DMS 273 treated with DMSO at 0.1 percent for 48 hours (cell line): ENCODE measurements at regions not wholly inside any gene's neighbourhood (a gene's known extent, or its start where the extent isn't known, plus 50 kb on each side); places are given as distances from the start of the nearest gene placed in this dataset.

ENCODE experiments used
- DNase-seq: peaks from one replicate; lab custom pipeline; 2025; lab: John Stamatoyannopoulos, UW

DNA sequence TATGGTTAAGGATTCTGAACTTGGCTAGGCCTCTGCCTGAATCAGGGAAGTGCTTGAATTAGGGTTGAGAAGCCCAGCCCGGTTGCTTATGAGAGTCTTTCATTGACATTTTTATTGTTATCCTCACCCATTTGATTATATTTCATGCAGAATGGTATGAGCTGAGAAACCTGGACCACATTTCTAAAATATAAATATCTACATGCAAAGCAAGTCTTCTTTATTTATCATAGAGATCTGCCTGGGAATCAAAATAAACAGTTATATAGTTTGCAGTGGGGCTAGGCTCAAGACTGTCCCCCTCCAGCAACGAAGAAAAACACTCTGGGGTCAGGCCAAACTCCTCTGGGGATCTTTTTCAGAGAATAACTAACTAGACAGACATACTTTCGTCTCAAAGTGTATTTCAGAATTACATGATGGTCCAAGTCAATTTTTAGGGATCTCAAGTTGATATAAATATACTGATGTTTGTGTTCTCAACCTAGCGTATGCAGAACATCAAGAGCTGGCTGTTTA is 675.4 kb upstream of the NR2F2 start:
- DNase-seq = no peak

DNA sequence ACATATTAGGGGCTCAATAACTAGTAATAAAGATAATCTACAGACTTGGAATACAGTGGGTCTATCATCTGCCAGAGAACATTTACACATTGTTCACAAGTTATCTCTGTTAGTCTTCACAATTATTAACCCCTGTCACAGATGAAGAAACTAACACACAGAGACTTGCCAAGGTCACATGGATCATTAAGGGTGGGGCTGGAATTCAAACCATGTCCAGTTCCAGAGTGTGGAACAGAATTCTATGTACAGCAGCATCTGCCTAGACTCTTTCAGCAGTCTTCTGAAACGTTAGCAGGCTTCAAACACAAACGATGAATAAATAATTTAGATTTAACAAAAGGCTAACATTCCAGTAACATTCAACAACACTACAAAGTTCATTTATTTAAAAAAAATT is 673.9 kb upstream of the NR2F2 start:
- no peak for DNase-seq

DNA sequence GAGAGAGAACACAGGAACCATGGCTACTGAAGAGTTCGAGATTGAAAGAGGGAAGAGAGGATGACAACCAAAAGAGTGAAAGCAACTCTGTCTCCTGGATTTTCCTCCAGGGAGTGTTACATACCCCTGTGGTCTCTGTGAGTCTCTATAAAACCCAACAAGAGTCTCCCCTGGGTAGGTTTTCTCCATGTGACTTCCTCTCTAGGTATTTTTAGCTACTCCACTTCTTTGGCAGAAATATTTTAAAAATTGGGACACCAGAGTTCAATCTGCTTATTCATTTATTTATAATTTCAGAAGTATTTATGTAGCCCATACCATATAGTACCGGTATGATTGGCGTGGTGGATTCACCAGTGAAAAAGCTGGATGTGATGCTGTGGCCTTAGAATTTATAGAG is 671.7 kb upstream of the NR2F2 start:
- no peak for DNase-seq

DNA sequence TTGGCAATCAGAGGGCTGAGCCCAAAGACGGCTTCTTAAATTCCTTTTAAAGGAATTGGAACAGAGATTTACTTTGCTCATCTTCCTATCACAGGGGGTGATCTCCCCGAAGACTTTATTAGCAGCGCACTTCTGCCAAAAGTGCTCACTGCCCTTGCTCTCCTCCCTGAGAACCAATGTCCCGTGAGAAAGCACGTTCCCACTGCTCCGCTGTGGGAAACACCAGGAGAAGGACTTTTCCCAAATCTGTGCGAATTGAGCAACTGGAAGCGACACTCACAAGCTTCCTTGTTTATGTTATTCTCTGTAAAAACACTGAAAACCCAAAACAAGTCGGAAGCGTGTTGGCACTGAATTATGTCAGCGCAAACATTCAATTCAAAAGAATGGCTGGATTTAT is 670.8 kb upstream of the NR2F2 start:
- no peak for DNase-seq

DNA sequence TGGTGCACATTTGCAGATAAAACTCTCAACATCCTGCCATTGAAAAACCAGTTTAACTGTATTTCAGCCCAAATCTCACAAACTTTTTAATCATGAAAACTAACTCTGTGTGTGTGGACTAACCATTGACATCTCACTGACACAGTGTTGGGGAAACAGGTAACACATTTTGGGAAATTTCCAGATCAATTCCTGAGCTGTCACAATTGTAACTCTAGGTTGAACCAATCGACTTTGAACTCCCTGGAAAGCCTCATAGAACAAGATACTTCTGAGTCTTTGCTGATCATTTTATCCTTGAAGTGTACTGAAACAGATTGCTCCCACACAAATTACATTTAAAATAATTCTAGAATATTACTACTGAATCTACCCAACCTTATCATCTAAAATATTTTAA is 667.9 kb upstream of the NR2F2 start:
- no peak for DNase-seq

DNA sequence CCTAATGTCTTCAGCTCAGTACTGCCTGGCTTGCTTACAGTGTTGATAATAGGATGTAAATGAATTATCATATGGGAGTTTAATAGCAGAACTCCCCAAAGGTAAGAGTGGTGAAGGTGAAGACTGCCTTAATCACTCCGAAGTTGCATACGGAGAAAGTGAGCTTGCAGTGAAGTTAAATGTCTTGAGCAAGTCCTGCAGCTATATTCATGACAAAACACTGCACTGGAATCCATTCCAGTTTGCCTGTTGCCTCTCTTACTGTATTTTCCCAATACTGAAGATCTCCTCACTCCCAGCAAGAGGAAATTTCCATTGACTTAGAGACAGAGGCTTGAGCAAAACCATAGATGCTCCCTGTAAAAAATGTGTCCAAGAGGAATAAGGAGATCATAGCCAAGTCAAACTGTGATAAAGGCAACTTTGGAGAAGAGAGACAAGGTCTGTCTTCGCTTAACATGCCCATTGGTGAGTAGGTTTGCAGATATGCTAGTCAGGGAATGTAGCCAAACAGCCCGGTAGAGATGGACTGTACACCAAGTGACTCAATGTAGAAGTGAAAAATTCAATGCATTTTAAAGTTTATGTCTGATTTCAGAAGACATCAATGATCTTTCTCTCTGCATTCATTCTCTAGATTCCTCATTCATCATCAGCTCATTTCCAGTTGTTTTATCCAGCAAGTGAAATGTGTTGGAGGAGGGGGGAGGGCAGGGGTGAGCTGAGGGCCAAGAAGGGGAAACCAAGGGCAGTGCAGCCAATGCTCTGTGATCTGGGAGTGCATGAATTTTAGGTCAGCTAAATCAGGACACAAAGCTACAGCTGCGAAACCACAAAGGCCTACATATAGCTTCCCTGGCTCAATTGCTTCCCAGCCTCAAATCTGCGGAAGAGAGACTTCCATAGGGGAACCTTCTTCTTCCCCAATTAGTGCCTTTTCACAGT is 667.1 kb upstream of the NR2F2 start:
- DNase-seq = no peak

DNA sequence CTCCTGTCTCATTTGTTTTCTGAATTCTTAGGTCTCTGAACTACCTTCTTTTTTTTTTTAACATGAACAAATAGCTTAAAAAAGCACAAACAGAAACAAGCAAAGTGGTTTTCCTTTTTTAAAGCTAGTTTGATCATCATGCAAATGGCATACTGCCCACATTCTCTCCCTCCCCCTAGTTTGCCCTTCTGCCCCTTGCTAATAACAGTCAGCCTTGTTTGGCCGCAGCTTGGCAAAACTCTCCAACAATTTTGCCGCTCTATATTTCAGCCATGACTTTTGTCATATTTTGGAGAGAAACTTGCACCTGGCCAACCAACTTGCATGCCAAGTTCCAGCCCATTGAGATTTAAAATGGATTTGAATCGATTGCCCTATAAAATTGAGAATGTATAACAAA is 666.0 kb upstream of the NR2F2 start:
- no peak for DNase-seq

DNA sequence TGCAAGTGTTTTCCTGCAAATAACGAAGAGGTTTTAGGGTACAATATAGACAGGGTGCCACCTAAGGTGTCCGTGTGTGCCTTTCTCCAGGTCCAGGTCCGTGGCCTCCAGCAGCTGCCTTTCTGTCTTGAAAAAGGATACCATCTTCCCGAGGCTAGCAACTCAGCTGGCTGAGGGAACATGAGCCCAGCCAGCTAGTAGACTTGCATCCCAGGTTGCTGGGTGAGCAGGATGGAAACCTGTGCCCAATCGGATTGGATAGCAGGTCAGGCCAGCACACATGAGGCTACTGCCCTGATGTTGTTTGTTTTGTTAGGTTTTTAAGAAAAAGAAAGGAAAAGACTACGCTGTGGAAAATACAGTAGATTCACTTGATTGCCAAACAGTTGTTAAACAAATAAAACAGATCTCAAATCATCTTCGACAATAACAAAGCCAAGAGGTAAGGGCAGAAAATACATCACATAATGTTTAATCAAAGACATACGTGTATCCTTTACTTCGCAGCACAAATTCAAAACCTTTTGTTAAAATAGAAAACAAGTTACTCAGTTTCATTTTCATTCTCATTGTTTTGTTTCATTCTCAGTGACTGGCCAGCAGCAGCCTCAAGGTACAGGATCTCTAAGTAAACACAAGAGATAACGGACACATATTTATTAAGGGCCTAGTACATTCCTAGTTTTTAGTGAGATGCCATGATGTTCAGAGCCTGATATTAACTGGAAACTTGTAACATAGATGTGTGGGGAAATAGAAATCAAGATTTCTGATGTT is 661.2 kb upstream of the NR2F2 start:
- no peak for DNase-seq

DNA sequence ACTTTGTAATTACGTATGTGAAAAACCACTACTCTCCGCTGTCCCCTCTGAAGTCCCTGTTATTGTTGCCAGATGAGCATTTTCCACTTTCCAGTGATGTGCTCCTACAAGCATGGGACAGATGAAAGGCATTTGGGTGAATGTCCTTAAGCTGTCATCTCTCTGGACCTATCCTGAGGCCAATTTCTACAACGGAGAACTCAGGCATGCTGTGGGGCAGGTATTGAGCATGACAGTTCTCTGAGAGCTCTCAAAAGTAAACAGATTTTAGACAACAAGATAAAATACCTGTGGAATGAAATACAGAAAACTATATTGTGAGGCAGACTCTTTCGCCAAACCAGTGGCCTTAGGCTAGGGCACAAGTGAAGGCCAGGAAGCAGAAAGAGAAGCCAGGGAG is 656.5 kb upstream of the NR2F2 start:
- no peak for DNase-seq

DNA sequence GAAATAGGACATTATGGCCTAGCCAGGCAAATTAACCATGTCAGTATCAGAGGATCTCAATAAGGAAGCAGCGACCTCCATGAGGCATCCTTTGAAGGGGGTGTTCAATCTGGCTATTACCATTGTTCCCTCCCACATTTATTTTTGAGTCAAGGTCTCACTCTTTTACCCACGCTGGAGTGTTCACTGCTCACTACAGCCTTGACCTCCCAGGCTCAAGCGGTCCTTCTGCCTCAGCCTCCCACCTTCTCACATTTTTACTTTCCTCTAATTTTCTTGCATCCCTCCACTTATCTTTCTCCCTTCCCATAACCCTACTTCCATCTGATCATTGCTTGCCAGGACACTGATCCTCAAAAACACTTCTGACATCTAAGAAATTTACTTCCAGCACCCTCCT is 654.0 kb upstream of the NR2F2 start:
- no peak for DNase-seq

DNA sequence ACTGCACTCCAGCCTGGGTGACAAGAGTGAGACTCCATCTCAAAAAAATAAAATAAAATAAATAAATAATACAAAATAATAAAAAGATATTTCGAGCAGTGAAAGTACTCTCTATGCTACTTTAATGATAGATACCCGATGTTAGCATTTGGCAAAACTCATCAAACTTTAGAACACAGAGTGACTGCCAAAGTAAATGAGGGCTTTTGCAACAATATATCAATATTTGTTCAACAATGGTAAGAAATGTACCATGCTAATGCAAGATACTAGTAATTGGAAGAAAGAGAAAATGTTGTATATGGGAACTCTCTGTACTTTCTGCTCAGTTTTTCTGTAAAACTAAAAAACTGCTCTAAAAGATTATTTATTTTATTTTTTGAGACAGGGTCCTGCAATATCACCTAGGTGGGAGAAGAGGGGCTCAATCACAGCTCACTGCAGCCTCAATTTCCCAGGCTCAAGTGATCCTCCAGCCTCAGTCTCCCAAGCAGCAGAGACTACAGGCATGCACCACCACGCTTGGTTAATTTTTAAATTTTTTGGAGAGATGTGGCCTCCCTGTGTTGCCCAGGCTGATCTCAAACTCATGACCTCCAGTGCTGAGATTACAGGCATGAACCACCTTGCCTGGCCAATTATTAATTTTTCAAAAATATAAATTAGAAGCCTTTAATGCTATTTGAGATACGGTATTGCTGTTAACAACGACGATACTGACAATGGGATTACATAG is 650.5 kb upstream of the NR2F2 start:
- DNase-seq = no peak

DNA sequence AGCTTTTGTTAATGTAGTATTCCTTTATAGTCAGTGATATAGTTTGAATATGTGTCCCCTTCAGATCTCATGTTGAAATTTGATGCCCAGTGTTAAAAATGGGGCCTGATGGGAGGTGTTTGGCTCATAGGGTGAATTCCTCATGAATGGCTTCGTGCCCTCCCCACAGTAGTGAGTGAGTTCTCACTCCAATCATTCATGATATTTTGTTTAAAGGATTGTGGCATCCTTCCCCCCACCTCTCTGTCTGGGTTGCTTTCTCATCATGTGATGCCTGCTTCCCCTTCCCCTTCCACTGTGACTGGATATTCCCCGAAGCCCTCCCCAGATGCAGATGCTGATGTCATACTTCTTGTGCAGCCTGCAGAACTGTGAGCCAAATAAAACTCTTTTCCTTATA is 649.8 kb upstream of the NR2F2 start:
- DNase-seq = no peak

DNA sequence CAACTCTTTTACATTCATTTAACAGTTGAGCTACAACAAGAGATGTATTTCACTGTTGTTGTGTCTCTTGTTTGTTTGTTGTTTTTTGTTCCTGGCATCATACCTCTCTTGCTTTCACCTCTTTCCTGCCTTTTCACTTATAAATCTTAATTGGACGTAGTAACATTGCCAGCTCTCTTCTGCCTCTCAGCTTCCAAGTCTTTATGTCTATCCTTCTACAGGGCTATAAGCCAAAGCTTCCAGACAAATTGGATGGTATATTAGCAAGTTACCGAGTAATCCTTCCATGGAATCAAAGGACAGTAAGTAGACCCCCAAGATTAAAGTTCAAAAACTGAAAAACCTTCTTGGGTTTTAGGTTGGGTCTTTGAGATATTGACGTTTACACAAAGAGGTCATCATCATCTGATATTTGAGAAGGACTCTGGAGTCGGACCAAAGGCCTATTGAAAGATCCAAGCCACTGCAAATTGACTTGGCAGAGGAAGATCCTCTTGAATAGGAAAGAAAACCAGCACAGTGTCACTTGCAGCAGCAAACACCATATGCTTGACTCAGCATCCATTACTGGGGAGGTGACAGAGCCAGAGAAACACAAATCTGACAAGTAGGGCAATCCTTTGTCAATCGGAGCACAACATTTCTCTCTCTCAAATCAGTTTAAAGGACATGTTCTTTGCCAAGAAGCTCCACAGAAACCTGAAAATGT is 648.5 kb upstream of the NR2F2 start:
- no peak for DNase-seq

DNA sequence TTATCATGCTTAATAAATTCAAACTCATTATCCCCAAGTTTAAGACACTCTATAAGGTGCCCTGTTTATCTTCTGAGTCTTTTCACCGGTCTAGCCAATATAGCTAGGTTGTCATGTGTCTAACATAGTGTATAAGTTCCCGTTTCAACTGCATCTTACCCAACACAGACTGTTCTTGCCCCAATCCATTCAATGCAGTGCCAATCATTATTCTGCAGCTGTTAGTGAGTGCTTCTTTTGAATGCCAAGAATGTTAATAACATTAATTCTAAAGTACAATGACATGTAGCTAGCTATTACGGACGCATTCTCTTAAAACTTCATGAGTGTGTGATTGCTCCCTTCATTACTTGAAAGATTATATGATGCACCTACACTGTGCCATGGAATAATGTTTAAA is 646.4 kb upstream of the NR2F2 start:
- DNase-seq = no peak

DNA sequence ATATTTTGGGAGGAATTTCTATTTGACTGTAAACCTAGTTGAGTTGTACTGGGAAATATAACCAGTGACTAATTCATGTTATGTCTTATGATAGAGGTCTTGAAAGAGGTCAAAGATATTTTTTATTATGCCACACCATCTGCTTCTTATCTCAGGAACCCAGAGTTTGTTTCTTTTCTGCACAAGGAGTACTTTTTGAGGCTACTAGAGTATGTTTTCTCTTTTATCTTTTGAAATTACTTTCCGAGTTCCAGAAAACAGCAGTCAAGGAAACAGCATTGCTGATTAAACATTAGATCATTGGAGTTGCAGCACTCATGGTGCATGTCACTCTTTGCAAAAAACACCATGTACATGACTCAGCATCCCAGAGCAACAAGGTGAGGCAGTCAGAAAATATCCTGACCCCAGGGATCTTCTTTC is 645.8 kb upstream of the NR2F2 start:
- DNase-seq = no peak

DNA sequence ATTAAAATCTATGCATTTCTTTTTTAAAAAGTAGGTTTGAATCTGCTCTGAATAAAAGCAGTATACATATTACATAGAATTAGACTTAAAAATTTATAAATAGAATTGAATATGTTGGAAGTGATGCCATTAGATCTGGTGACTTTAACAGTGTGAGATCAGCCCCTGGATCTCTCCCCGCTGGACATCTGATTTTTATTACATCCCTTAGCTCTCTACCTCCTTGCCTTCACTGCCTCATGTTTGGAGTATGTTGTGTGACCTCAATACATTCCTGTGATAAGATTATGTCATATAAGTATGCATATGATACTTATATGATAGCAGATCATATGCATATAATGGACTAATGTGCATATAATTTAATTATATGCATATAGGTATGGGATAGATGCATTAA is 643.4 kb upstream of the NR2F2 start:
- DNase-seq = no peak

DNA sequence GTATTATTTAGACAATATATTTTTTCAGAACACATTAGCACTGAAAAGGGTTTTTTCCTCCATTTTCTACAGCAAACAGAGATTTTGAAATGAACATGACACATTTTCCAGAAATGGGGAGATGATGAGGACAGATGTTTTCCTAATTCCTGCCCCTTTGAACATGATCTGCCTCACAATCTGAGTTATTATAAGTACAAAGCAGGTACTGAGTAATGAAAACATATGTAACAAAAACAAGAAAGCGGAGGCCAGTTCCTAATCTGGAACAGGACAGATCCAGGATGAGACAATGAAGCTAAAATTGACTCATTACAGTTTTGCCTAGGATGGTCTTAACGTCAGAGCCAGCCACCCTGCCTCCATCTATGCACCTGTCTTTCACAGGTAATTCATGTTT is 642.8 kb upstream of the NR2F2 start:
- no peak for DNase-seq

DNA sequence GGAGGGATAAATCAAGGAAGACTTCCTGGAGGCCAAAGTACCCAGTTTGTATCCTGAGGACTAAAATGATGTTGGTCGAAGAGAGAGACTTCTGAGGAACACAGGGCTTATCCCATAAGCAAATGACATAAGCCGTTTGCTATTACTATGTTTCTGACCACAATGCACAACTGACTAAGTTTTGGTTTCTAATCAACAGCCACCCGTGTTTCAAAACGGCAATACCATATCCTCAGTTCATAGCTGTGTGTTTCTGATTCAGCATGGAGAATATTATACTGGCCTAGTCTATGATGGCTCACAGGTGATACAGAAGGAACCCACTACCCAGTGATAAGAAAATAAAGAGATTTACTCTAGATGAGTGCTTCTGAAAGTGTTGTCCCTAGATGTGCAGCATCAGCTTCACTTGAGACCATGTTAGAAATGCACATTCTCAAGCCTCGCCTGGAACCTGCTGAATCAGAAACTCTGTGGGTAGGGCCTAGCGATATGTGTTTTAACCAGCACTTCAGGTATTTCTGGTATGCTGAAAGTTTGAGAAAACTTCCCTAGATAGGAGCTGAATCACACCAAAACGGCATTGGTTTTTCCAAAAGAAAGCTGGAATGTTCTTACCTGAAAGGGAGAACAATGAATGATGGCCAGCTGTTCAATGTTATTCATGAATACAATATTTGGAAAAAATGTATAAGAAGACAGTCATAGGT is 639.7 kb upstream of the NR2F2 start:
- DNase-seq = no peak

DNA sequence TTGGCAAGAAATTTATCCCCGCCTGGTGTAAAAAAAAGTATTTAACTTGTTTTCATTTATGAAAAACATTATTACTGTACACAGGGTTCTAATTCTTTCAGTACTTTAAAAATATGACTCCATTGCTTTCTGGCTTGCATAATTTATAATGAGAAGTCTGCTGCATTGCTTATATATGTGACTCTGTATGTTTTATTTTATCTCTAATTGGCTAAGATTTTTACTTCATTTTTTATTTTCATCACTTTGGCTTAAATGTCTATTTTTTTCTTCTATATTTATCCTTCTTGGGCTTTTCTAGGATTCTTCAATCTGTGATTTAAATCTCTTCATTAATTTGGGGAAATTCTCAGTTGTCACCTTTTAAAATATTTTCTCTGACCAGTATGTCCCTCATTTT is 636.6 kb upstream of the NR2F2 start:
- DNase-seq = no peak

DNA sequence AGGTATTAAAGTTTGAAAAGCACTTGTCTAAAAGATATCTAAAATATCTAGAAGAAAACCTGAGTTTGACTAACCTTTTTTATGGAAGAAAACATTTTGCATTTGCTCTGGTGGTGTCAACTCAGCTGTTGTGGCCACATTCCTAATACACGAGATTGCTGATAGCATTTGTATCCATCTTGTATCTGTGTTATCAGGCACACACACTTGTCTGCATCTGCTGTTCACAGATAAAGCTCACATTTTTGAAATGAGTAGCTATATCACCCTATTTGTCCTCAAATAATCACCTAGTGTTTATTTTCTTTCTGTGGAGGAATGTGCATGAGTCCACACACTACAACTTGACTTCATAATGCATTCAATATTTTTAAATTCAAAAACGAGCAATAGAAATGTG is 632.3 kb upstream of the NR2F2 start:
- no peak for DNase-seq

DNA sequence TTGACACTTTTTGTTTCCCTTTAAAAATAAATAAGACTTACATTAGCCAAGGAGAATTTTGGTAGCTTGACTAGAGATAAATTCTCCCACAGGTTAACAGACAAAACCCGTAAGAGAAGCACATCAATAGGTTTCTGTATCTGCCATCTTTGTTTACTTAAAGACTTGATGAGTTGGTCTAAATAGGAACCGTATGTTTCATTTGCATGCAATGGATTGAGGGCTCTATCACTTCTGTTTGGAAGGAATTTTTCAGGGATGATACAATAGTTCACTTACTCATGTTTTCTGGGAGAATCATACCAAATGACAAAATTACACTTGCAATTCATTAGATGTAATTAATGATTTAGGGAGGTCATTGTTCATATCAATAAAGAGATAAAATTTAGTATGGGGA is 631.5 kb upstream of the NR2F2 start:
- DNase-seq = no peak
